IPS-NIHi11 (cell line): ENCODE measurements at regions not wholly inside any gene's neighbourhood (a gene's known extent, or its start where the extent isn't known, plus 50 kb on each side); places are given as distances from the start of the nearest gene placed in this dataset.

Experiments
- DNase-seq: peaks from one replicate; pipeline ENCODE4 v3.0.0; 2012; ENCODE audit warnings: mixed read lengths, low spot score

DNA sequence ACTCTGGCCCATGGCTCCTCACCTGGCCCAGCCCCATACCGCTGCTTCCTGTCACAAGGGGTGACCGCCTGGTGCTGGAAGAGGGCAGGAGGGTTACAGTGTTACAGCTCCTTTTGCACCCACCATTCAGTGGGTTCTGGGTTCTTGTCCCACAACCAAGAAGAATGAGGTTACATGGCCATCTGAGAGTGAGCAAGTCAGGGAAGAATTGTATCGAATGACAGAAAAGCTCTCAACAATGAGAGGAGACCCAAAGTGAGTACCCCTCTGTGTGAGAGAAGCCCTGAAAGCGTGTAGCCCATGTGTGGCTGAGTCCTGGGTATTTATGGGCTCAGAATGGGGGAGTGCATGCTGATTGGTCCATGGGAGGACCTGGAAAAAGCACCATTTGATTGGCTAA is 888.5 kb downstream of the ADGRL2 start:
- DNase-seq, result no peak

DNA sequence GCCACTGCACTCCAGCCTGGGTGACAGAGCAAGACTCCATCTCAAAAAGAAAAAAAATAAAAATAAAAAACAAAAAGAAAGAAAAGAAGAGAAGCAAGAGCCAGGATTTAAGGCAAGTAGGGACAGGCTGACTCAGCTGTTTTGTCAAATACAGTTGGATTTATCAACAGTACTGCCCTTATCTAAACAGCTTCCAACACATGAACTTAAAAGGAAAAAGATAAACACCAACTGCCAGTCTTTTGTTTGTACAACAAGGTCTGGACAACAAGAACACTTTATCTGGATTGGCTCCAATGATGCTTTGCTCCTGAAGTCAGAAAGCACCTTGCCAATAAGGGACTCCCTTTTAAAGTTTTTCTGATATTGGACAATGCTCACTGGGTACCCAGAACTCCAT is 886.0 kb downstream of the ADGRL2 start:
- no peak for DNase-seq

DNA sequence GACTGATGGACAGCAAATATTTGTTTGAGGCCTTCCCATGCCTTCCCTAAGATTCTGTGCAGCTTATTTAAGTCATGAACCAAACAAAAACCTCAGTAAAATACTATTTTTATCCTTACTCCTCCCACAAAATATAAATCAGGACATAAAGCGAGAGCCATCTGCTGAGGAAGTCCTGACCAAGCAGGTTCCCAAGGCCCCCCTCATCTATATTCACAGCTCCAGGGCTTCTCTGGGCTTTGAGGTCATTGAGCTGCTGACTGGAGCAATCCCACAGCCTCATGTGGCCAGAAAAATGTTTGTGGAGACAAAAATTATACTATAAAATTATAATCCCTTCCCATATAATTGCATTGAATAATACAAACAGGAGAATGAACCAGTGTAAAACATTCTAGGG is 846.2 kb downstream of the ADGRL2 start:
- no peak for DNase-seq

DNA sequence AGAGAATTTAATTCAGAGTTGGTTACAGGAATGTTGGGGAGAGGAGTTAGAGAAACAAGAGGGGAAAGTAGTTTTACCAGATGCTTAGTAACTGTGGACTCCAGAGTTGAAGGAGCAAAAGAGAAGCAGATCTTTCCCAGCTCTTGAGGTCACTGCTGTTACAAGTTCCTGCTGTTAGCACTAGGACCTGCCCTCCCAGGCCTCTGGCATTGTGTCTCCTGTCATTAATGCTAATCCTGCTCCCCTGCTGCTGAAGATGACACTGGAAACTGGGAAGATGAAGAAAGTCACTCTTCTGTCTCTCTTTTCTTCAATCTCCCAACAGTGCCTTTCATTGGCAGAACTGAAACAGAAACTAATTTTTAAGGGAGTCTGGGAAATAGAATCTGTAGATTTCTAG is 845.6 kb downstream of the ADGRL2 start:
- DNase-seq, result no peak

DNA sequence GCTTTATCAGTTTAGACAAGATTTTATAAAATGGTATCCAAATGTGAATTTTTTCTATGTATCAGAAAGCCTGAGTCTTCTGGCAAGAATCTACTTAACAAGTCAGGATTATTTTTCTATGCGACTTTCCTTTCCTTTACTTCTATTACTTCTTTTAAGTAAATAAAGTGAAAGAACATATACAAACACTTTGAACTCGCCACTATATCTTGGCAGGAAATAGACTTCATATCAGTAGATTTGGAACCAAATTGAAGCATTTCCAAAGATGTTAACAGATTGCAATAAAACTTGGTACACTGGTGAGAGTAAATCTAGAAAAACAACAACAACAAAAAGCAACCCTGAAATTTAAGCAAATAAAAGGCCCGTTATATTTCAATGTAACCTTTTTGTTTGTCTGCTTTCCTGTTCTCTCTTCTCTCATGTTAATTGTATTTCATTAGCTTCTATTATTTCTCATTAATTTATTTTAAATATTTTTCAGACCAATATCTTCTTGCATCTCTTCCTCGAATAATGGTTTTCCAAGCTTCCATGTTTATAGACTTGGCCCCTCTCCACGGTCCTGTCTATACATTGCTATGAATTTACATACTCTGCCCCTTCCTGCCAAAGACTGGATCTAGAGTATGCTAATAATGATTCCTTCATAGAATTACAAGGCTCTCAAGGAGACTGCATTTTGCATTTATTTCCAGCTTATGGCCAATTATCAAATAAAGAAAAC is 843.6 kb downstream of the ADGRL2 start:
- DNase-seq, result no peak

DNA sequence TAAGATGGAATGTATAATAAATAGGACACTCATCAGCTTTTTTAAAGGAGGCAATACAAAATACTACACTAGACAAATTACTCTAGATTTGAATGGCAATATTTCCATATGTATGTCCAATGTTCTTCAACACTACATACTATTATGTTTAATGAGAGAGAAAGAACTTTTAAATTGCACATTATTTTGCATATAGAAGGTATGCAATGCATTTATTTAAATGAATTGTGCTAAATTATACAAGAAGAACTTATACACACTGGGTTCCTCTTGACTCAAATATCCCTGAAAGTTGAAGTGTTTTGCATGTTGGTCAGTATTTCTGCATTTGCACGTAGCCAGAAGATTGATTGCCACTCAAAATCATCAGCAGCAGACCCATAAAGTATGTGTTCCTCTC is 839.6 kb downstream of the ADGRL2 start:
- DNase-seq, result no peak

DNA sequence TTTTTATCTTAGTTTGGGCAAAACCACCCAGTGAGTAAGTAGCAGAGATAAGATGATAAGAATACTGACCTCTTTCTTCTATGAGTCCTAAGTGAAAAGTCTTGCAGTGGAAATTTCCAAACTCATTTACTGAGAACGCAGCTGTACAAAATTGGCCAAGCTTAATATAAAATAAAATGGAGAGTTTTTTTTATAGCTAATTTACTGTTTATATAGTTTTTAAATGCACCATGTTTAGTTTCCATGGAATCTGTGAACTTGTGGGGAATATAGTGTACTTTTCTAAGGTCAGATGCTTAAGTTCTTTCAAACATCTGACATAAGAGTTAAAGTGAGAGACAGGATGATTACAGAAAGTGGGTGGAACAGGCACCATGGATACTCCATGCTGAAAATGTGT is 833.5 kb downstream of the ADGRL2 start:
- DNase-seq, result no peak

DNA sequence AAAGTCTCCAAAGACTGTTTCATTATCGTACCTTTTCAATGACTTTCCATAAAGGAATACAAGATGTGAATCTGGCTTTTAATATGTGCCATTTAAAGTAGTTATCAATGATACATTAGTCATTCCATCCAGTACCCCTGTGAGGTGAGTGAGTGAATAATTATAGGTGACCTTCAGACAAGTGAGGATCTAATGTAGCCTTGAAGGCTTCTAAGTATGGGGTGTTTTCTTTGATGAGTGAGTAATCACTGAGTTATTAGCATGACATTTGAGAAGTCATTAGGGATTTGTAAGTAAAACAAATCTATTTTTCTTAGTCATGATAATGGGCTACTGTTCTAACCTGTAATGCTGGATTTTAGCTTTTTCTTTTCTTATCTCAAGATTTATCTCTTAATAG is 831.4 kb downstream of the ADGRL2 start:
- no peak for DNase-seq

DNA sequence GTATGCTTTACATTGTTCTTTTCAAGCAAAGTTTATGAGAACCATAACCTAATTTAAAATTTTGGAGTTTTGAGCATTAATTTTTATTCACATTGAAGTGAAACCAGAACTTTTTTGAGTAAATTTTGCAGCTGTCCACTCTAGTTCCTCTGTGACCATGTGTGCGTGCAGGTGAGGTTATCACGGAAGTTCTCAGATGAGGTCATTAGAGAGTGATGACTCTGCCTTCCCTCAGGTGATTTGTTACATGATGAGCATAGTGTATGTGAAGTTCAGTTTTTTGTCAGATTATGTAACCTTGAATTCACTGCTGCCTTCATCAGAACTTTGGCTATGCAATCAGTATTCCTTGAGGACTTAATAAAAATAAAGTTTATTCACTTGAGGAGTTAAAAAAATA is 828.2 kb downstream of the ADGRL2 start:
- DNase-seq, result no peak

DNA sequence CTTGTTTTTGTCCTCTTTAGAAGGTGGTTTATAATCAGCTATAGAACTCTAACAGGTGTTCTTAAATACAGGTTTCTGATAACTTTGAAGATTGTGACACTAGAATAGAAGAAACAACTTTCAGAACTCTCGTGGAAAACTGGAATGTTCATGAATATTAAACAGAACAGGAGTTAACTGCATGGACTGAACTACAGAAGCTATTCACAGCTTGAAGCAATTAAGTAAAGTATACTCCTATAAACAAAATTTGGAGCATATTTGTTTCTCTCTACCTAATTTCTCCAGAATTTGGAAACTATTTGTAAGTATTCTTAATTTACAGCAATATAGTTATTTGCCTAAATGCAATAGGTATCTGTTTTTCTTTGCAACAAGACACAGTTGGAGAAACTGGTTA is 824.8 kb downstream of the ADGRL2 start:
- DNase-seq, result no peak

DNA sequence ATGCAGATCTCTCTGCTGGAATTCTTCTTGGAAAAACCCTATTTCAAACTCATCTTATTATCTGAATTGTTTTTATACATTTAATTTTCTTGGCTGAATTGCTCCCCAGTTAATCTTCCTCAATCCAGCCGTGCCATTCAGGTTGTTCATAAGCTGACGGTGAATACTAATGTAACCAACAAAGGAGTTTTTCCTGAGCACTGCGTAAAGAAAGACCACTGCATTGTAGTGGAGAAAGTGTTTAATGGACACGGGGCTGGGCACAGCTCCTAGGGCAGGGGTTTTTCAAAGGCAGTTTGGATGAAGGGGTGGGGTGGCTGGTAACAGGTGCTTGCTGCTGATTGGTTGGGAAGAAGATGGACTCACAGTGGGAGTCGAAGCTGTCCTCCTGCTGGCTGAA is 820.3 kb downstream of the ADGRL2 start:
- no peak for DNase-seq

DNA sequence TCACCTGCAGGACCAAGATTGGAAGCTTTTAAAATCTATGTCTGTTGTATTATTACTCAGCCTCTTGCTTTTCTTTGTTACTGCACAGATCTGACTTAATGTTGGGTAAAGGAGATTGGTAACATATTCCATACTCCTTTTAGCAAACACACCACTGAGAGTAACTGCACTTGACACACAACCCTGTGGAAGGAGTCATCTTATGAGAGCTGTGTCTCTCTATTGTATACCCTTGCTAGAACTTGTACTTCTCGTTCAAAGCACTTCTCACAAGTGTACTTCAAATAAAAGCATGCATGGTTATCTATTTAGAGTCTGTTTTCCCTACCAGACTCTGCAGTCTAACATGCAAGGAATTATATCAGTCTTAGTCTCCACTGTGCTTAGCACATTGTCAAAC is 813.4 kb downstream of the ADGRL2 start:
- no peak for DNase-seq

DNA sequence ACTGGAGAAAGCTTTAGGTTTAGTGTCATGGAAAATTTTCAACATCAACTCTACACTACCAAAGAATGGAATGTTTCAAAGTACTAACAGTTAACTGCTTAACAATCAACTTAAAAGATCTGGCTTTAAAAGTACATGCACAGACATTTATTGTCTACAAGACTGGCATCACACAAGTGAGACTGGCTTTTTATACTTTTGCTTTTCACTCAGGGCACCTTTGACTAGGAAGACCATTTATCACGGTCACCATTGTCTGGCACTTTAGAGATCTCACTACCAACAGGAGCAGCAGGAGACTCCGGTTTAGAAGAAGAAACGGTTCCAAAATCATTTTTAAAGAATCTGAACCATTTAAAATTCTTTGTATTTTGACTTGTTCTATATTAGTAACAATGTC is 812.3 kb downstream of the ADGRL2 start:
- no peak for DNase-seq

DNA sequence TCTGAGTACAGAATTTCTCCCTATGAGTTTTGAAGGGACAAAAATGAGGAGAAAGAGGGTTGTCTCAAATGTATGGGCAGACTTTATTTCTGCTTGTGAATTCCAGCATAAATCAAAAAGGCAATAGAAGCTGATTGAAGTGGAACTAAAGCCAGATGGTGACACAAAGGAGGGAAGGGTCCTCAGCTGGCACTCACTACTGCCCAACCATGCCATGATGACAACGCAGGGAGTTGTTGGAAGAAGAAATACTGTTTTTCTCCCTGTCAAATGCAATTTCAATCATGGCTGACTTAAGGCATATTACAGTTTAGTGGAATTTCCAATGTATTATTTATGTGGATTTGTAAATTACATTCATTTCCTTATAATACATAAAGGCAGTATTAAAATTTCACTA is 805.8 kb downstream of the ADGRL2 start:
- DNase-seq, result no peak

DNA sequence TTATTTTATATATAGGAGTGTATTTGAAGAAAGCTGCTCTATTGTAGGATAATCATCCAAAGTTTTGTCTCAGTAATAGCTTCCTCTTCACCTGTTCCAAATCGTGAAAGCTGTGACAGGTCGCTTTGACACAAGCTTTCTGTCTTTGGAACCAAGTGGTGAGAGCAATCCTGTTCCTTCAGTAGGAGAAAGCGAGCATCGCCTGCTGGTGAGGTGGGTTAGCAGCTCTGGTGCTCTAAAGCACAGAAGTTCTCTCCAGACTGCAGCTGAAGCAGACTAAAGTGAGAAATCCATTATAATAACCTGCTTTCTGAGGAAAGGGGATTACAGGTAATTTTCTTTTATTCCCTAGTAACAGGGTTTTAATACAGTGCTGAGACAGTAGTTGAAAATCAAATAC is 803.8 kb downstream of the ADGRL2 start:
- peak; percentile 23 for DNase-seq

DNA sequence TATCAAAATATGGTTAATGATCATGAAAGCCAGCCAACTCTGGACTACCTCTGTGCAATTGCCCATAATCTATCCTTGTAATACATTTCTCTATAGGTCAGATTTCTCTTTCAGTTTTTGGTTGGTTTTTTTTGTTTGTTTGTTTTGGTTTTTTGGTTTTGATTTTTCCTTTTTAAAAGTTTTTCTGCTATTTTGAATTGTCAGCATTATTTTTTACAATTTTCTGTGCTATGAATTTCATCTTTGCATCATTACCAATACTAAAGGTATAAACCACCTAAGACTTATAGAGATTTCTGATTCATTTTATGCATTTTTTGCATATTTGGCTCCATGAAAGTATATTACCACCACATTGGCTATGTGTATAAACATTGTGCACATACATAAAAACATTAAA is 799.6 kb downstream of the ADGRL2 start:
- DNase-seq, result no peak

DNA sequence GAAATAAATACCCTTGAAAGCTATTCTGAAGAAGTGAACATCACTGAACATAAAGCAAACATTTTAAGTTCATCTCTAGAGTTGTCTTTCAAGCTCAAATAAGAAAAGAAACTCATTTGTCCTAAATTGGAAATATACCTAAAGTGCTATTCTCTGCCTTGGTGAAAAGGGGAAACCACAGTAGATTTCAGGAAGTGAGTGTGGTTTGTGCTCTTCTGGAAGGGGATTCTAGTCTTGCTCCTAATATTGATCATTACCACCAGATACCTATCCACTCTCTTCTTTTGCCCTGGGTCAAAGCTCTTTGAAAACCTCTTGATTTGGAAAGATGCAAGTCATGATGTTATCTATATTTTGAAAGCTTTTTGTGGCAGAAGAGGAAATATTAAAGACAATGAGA is 798.1 kb downstream of the ADGRL2 start:
- no peak for DNase-seq

DNA sequence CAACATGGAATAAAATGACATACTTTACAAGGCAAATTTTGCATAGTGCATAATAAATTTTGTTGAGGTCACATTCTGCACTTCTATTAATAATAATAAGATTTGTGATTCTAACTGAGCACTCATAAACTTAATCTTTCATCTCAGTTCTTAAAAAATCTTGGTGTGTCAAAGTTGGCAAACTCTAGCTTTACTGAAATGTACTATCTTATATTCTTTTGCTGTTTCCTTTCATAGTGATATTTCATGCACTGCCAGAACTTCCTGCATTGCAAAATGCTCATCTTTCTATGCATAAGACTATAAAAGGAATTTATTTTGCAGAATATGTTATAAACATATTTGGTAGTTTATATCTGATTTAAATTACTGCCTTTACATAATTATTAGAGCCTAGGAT is 797.6 kb downstream of the ADGRL2 start:
- no peak for DNase-seq

DNA sequence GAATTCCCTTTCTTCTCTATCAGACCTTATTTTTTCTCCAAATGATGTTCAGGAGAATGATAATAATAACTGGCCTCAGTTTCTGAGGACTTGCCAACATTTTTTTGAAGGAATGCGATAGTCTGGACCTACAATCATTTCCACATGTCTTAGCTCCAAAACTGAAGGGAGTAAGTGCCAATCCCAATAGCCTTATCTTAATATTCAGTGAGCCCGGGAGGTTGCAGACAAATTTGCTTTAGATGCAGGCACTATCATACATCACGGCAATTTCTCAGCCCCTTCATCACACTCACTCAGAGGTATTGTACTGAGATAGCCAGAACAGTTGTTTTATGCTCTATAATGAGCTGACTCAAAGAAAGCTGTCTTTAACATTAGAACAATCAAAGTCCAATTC is 796.9 kb downstream of the ADGRL2 start:
- DNase-seq, result no peak

DNA sequence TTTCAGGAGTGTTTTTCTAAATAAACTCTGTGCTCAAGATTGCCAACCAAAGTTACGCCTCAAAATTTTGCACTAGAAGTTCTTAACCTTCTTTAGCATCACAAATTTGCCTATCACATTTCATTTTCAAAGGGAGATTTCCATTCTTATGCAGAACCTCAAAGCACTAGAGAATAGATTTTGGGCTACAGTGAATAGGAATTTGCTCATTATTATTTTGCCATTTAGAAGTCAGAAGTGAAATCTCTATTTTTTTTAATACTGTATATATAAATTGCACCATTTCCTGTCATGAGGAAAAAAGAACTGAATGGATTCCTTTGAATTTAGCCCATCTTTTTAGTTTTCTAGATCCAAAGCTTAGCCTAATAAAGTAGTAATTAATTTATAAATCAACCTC is 796.4 kb downstream of the ADGRL2 start:
- no peak for DNase-seq

DNA sequence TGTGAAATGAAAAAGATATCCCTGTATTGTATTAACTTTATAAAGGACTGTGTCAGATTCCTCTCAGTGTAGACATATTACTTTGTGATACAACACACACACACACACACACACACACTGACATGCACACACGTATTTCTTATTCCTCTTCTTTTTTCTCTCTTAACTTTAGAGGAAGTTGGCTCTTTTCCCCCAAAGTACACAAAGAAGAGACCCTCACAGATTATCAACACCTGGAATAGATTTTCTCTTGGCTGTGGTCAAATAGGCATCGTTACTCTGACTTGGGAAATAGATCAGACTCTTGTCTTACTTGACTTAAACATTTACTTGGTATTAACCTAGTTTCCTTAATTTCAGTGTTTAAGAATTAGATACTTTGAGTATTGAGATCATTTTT is 792.8 kb downstream of the ADGRL2 start:
- DNase-seq, result no peak

DNA sequence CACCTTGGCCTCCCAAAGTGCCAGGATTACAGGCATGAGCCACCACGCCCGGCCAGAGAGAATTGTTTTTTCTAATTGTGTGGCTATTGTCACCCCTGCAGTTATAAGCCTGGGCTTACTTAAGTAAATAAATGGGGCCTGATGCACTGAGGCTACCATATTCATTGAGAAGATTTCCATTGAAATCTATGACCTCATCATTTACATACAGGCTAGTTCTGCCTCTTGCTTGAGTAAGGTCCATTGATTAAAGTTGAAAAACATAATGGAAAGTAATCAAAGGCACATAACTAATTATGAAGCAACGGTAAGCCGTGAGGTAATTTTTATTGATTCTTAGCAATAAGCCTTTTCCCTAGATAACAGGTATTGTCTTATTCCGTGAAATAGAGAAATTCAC is 788.9 kb downstream of the ADGRL2 start:
- no peak for DNase-seq

DNA sequence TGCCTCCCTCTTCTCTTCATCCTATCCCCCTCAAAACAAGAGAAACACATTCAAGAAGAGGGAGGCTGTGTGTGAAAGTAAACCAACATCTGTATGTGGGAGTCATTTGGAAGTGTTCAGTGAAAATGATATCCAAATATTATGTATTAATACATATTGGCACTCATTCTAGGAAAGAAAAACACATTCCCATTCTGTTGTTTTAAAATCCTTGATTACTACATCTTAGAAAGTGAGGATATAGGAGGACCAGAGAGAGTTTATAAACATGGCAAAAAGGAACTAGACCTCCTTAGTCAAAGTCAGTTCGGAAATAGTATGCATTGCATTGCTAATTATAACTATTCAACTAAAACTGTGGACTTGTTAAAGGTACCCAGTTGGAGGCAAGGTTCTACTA is 786.6 kb downstream of the ADGRL2 start:
- DNase-seq, result no peak

DNA sequence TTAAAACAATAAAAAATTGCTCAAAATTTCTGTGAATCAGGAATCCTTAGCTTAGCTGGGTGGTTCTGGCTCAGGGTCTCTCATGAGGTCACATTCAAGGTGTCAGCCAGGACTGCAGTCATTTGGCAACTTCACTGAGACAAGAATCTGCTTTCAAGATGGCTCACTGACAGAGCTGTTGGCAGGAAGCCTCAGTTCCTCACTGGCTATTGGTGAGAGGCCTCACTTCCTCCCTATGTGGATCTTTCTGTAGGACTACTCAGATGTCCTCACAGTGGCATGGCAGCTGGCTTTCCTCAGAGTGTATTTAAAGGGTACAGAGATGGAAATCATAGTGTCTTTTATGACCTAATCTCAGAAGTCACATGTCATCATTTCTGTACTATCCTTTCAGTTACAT is 785.7 kb downstream of the ADGRL2 start:
- no peak for DNase-seq

DNA sequence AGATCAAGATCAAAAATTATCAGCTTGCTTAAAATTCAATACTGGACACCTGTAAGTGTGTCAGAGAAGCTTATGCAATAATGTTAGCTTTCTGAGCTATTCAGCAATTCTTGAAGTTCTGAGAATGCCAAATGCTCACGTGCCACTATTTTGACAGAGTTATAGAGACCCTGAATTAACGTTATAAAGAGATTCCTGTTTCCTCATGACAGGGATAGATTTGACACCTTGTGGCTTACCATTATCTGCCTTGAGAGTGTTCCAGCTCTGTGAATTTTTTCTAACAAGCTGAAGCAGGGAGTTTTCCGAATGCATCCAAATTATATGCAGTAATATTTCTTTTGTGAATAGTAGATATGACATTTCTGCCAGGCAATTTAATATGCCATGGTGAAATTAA is 781.6 kb downstream of the ADGRL2 start:
- no peak for DNase-seq
